Fibroblast of lung (primary cell): ENCODE measurements at regions not wholly inside any gene's neighbourhood (a gene's known extent, or its start where the extent isn't known, plus 50 kb on each side); places are given as distances from the start of the nearest gene placed in this dataset.

ENCODE experiments used
- DNase-seq, 2 donors: peaks; one replicate each; pipeline versions ENCODE4 v3.0.0 to v3.0.0-alpha.2; 2010; ENCODE audit warnings: low read depth in 2 of 2
- H2AFZ ChIP-seq: 2 replicates; pipeline ENCODE4 v1.5.1; 2012; ENCODE audit warnings: low read length, control low read depth, inconsistent platforms
- H3K27ac ChIP-seq: 2 replicates; pipeline ENCODE4 v1.5.1; 2011; ENCODE audit warnings: low read length, control low read depth; ENCODE audit not compliant: insufficient read depth
- H3K27me3 ChIP-seq: 2 replicates; pipeline ENCODE4 v1.5.1; 2011; ENCODE audit warnings: mild to moderate bottlenecking, low read length; ENCODE audit not compliant: control insufficient read depth, insufficient read depth
- H3K36me3 ChIP-seq: 2 replicates; pipeline ENCODE4 v1.5.1; 2011; ENCODE audit warnings: low read length; ENCODE audit not compliant: control insufficient read depth, insufficient read depth
- H3K4me1 ChIP-seq: 2 replicates; pipeline ENCODE4 v1.5.1; 2011; ENCODE audit warnings: low read length; ENCODE audit not compliant: control insufficient read depth, insufficient read depth; ENCODE audit errors: extremely low read depth
- H3K4me2 ChIP-seq: 2 replicates; pipeline ENCODE4 v1.5.1; 2011; ENCODE audit warnings: low read length, control low read depth; ENCODE audit not compliant: insufficient read depth; ENCODE audit errors: extremely low read depth
- H3K4me3 ChIP-seq, 4 experiments: fragments of 200-600 bp in 1 of 4; sonication (generic) in 1 of 4; replicated peaks in 1 of 4; 2 replicates each; pipeline ENCODE4 v1.5.1; 2011 to 2016; ENCODE audit warnings: low read length in 4 of 4, low read depth in 3 of 4, mild to moderate bottlenecking in 3 of 4, control low read depth in 2 of 4, inconsistent platforms in 1 of 4, mixed read lengths in 1 of 4; ENCODE audit not compliant: insufficient read depth in 1 of 4; ENCODE audit errors: control extremely low read depth in 1 of 4
- H3K79me2 ChIP-seq: 2 replicates; pipeline ENCODE4 v1.5.1; 2012; ENCODE audit warnings: mild to moderate bottlenecking, low read length, inconsistent platforms; ENCODE audit not compliant: control insufficient read depth, insufficient read depth
- H3K9ac ChIP-seq: 2 replicates; pipeline ENCODE4 v1.5.1; 2011; ENCODE audit warnings: mild to moderate bottlenecking, low read length, control low read depth; ENCODE audit not compliant: insufficient read depth
- H3K9me3 ChIP-seq: 2 replicates; pipeline ENCODE4 v1.5.1; 2012; ENCODE audit warnings: low read depth, low read length; ENCODE audit not compliant: control insufficient read depth, insufficient read depth
- H4K20me1 ChIP-seq: 2 replicates; pipeline ENCODE4 v1.5.1; 2011; ENCODE audit warnings: low read length; ENCODE audit not compliant: control insufficient read depth, insufficient read depth; ENCODE audit errors: extremely low read depth
- EZH2 ChIP-seq: IDR thresholded peaks from 2 replicates; pipeline ENCODE4 v1.5.1; 2012; ENCODE audit warnings: low read length, control low read depth, mild to moderate bottlenecking; ENCODE audit errors: missing control alignments
- TF ChIP-seq, protein P1 (sequence below), 2 donors: IDR thresholded peaks in 1 of 2; conservative IDR thresholded peaks in 1 of 2; 1 replicate in 1 of 2; 2 replicates in 1 of 2; pipeline ENCODE4 v1.5.1; 2011 to 2012; ENCODE audit warnings: low read length in 2 of 2, control low read depth in 1 of 2, inconsistent platforms in 1 of 2, low read depth in 1 of 2, mild to moderate bottlenecking in 1 of 2

DNA sequence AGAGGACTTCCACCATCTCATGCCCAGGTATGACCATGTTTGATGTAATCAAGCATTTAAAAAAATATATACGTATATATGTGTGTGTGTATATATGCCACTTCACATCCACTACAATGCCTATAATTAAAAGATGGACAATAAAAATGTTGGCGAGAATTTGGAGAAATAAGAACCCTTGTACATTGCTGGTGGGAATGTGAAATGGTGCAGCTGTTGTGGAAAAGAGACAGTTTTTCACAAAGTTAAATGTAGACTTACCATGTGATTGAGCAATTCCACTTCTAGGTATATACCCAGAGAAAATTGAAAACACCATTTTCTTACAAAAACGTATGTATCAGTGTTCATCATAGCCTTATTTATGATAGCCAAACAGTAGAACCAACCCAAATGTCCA, 229.2 kb upstream of the WWC1 start:
- no peak overlapping the region for H3K9ac ChIP-seq
- H3K27me3 ChIP-seq: no peaks in the 10 kb centered on the region
- H3K4me2 ChIP-seq: no peak overlapping the region
- H3K36me3 ChIP-seq: no peaks in the 10 kb centered on the region
- no peak for TF ChIP-seq EZH2
- no peak overlapping the region for H3K4me3 ChIP-seq
- H3K4me1 ChIP-seq: no peaks in the 10 kb centered on the region
- no peaks in the 10 kb centered on the region for H4K20me1 ChIP-seq
- no peak overlapping the region for H3K27ac ChIP-seq
- H3K9me3 ChIP-seq: no peaks in the 10 kb centered on the region
- no peak for DNase-seq
- H2AFZ ChIP-seq: no peak overlapping the region
- no peaks in the 10 kb centered on the region for H3K79me2 ChIP-seq

DNA sequence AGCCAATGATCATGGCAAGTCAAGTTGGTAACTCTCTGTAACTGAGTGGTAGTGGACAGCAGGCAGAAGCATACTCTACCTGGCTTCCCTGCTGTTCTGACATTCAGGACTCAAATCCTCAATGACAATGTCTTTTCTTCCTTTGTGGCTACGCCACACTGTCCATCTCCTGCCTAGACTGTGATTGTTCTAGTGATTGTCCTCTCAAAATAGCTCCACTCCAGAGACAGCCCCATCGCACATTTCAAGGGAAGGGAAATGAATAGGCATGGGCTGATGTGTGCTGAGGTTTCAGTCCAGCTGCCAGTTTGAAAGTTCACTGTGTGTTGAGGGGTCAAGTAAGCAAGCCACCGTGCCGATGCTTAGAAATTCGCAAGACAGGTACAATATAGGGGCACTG, 227.0 kb upstream of the WWC1 start:
- H3K27ac ChIP-seq: no peak overlapping the region
- no peaks in the 10 kb centered on the region for H3K4me1 ChIP-seq
- H3K4me3 ChIP-seq: no peak overlapping the region
- H4K20me1 ChIP-seq: no peaks in the 10 kb centered on the region
- H2AFZ ChIP-seq: no peak overlapping the region
- no peak overlapping the region for H3K4me2 ChIP-seq
- no peak for DNase-seq
- no peaks in the 10 kb centered on the region for H3K79me2 ChIP-seq
- TF ChIP-seq, protein P1, sequence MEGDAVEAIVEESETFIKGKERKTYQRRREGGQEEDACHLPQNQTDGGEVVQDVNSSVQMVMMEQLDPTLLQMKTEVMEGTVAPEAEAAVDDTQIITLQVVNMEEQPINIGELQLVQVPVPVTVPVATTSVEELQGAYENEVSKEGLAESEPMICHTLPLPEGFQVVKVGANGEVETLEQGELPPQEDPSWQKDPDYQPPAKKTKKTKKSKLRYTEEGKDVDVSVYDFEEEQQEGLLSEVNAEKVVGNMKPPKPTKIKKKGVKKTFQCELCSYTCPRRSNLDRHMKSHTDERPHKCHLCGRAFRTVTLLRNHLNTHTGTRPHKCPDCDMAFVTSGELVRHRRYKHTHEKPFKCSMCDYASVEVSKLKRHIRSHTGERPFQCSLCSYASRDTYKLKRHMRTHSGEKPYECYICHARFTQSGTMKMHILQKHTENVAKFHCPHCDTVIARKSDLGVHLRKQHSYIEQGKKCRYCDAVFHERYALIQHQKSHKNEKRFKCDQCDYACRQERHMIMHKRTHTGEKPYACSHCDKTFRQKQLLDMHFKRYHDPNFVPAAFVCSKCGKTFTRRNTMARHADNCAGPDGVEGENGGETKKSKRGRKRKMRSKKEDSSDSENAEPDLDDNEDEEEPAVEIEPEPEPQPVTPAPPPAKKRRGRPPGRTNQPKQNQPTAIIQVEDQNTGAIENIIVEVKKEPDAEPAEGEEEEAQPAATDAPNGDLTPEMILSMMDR (conservative IDR thresholded peaks at IDR 0.05 in 1 of 2, IDR thresholded peaks at IDR 0.05 in 1 of 2; ENCODE audit: low read depth in 1 of 2, low read length in 2 of 2): no peak
- no peak for TF ChIP-seq EZH2
- no peaks in the 10 kb centered on the region for H3K27me3 ChIP-seq
- no peak overlapping the region for H3K9ac ChIP-seq
- no peaks in the 10 kb centered on the region for H3K36me3 ChIP-seq
- no peaks in the 10 kb centered on the region for H3K9me3 ChIP-seq

DNA sequence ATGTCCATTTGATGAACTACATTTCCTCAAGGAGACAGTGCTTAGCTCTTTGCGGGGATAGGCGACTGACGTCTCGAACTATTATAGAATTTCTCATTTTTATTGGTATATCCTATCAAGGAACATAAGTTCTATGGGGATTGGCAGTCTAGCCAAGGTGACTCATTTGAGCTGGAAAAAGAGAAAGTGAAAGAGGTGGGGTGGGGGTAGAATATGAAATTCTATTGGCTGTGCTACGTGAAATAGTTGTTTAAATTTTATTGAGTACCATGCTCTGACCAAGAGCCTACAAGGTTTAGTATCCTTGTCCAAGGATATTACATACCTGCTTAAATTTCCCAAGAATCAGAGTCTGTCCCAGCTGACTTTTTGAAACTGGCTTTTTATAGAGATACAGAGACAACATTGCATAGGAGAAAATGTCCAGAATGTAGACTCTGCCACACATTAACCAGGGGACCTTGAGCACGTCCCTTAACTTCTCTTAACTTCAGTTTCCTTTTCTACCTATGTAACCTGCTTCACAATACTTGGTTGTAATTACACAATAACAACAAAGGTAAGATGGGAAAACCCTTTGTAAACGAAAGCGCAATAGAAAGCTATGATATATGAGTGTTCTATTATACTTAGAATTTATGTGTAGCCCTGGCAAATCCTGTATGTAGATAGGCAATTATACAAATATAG, 226.4 kb upstream of the WWC1 start:
- Histone ChIP-seq H3K36me3 (no peaks in the 10 kb centered on the region), H3K27ac (no peak overlapping the region), H2AFZ (no peak overlapping the region), H4K20me1 (no peaks in the 10 kb centered on the region), H3K27me3 (no peaks in the 10 kb centered on the region), H3K9me3 (no peaks in the 10 kb centered on the region), H3K4me3 (no peak overlapping the region), H3K79me2 (no peaks in the 10 kb centered on the region), H3K9ac (no peak overlapping the region), H3K4me1 (no peaks in the 10 kb centered on the region), H3K4me2 (no peak overlapping the region)
- TF ChIP-seq, protein P1 (conservative IDR thresholded peaks at IDR 0.05 in 1 of 2, IDR thresholded peaks at IDR 0.05 in 1 of 2; ENCODE audit: low read depth in 1 of 2, low read length in 2 of 2): no peak
- no peak for TF ChIP-seq EZH2
- no peak for DNase-seq
